ENCODE measurements at regions not wholly inside any gene's neighbourhood (a gene's known extent, or its start where the extent isn't known, plus 50 kb on each side); places are given as distances from the start of the nearest gene placed in this dataset.

GRCh38 chr13:30023196-30023895 lies 172.9 kb upstream of the UBL3 start:
- no peaks in the 10 kb centered on the region for H3K27me3 Mint-ChIP-seq
- no peak overlapping the region for H3K27ac Mint-ChIP-seq
- no peaks in the 10 kb centered on the region for H3K9me3 Mint-ChIP-seq
- no peak overlapping the region for H3K4me3 Mint-ChIP-seq
- H3K36me3 Mint-ChIP-seq = no peaks in the 10 kb centered on the region
- H3K4me1 Mint-ChIP-seq = no peaks in the 10 kb centered on the region

DNA sequence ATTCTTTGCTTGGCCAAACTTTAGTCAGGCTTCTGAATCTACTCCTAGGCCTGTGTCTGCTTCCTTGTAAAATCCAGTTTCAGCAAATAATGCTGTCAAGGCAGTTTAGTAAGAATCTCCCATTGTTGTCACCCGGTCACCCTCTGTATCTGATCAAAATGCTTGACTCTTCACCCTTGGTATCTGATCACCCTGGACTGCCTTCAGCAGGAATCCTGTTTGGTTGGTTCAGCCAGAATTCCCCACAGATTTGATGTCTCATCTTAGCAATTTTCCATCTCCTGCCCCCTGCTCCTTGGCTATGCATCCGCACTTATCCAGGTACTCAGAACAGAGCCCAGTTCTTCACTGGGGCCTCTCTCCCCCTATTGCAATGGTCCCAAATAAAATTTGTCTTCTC lies 172.4 kb upstream of the UBL3 start:
- no peak overlapping the region for H3K4me3 Mint-ChIP-seq
- H3K4me1 Mint-ChIP-seq = no peaks in the 10 kb centered on the region
- no peaks in the 10 kb centered on the region for H3K27me3 Mint-ChIP-seq
- no peak overlapping the region for H3K27ac Mint-ChIP-seq
- H3K36me3 Mint-ChIP-seq = no peaks in the 10 kb centered on the region
- H3K9me3 Mint-ChIP-seq = no peaks in the 10 kb centered on the region

GRCh38 chr13:30022256-30022655 lies 171.8 kb upstream of the UBL3 start:
- H3K27me3 Mint-ChIP-seq = no peaks in the 10 kb centered on the region
- no peaks in the 10 kb centered on the region for H3K9me3 Mint-ChIP-seq
- no peak overlapping the region for H3K4me3 Mint-ChIP-seq
- H3K4me1 Mint-ChIP-seq = no peaks in the 10 kb centered on the region
- H3K27ac Mint-ChIP-seq = no peak overlapping the region
- no peaks in the 10 kb centered on the region for H3K36me3 Mint-ChIP-seq

DNA sequence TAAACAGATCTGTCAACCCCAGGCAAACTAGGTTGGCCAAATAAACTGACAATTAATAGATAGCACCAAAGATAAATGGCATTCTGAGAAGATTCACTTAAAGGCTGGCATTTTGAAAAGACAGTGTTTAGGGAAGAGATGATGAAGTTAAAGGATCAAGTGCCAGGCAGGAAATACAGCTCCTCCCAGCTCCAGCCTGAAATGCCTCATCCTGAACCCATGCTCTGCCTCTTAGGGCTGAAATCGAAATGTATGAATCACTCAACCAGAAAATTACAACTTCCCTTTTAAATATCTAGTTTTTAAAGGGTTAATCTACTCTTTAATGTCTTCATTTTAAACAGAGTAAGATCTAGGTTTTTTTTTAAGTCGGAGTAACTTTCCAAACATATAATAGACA lies 171.2 kb upstream of the UBL3 start:
- no peaks in the 10 kb centered on the region for H3K9me3 Mint-ChIP-seq
- no peaks in the 10 kb centered on the region for H3K4me1 Mint-ChIP-seq
- H3K27ac Mint-ChIP-seq = no peak overlapping the region
- H3K4me3 Mint-ChIP-seq = no peak overlapping the region
- no peaks in the 10 kb centered on the region for H3K36me3 Mint-ChIP-seq
- H3K27me3 Mint-ChIP-seq = no peaks in the 10 kb centered on the region

- H3K27me3 Mint-ChIP-seq = no peaks in the 10 kb centered on the region
Measured at GRCh38 chr13:30020726-30021312, 170.4 kb upstream of the UBL3 start.

GRCh38 chr13:30019648-30020626 lies 169.5 kb upstream of the UBL3 start:
- H3K9me3 Mint-ChIP-seq = no peaks in the 10 kb centered on the region
- no peaks in the 10 kb centered on the region for H3K36me3 Mint-ChIP-seq
- no peak overlapping the region for H3K4me3 Mint-ChIP-seq
- H3K27me3 Mint-ChIP-seq = no peaks in the 10 kb centered on the region
- peaks cover under 1% of the 10 kb centered on the region for H3K4me1 Mint-ChIP-seq
- no peak overlapping the region for H3K27ac Mint-ChIP-seq

More at GRCh38 chr13:30020726-30021312, 170.4 kb upstream of the UBL3 start:
- Mint-ChIP-seq H3K4me1 (no peaks in the 10 kb centered on the region), H3K36me3 (no peaks in the 10 kb centered on the region), H3K4me3 (no peak overlapping the region), H3K9me3 (no peaks in the 10 kb centered on the region), H3K27ac (no peak overlapping the region)

GRCh38 chr13:30017880-30018279 lies 167.5 kb upstream of the UBL3 start:
- H3K9me3 Mint-ChIP-seq = no peaks in the 10 kb centered on the region

DNA sequence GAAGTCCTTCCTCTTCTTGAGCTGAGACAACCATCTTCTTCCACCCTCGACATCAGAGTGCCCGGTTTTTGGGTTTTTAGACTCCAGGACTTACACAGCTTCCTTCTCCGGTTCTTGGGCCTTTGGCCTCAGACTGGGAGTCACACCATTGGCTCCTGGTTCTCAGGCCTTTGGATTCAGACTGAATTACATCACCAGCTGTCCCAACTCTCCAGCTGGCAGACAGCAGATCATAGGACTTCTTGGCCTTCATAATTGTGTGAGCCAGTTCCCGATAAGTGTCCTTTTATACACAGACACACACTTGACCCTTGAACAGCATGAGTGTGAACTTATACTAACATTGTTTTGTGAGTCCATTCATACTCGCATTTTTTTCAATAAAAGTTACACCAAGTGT lies 166.0 kb upstream of the UBL3 start:
- Mint-ChIP-seq H3K27ac (no peak overlapping the region), H3K27me3 (no peaks in the 10 kb centered on the region)

More at GRCh38 chr13:30017880-30018279, 167.5 kb upstream of the UBL3 start:
- H3K4me3 Mint-ChIP-seq = no peak overlapping the region
- H3K27ac Mint-ChIP-seq = no peak overlapping the region
- H3K4me1 Mint-ChIP-seq = peaks cover 7% of the 10 kb centered on the region
- H3K27me3 Mint-ChIP-seq = no peaks in the 10 kb centered on the region
- H3K36me3 Mint-ChIP-seq = no peaks in the 10 kb centered on the region

DNA sequence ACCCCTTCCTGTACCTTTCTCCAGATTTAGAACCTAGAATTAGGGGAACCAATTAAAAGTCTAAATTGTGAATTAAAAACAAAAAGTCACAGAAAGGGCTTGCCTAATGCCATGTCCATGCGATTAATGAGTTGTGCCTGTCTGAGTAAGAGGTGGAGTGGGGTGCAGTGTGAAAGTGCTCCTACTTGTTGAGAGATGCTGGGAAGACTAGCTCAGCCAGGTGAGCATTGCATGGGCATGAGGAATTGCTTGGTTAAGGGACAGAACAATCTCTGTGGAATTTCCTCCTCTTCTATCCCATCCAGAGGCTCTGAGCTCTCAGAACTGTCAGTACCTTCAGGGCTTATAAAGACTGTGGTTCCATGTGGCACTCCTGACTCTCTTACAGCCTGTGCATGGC lies 159.0 kb upstream of the UBL3 start:
- Mint-ChIP-seq H3K4me1 (peaks cover 16% of the 10 kb centered on the region), H3K4me3 (no peak overlapping the region)

More for the DNA sequence above, 166.0 kb upstream of the UBL3 start:
- H3K4me3 Mint-ChIP-seq = no peak overlapping the region
- H3K36me3 Mint-ChIP-seq = no peaks in the 10 kb centered on the region
- no peaks in the 10 kb centered on the region for H3K9me3 Mint-ChIP-seq
- H3K4me1 Mint-ChIP-seq = peaks cover 7% of the 10 kb centered on the region

DNA sequence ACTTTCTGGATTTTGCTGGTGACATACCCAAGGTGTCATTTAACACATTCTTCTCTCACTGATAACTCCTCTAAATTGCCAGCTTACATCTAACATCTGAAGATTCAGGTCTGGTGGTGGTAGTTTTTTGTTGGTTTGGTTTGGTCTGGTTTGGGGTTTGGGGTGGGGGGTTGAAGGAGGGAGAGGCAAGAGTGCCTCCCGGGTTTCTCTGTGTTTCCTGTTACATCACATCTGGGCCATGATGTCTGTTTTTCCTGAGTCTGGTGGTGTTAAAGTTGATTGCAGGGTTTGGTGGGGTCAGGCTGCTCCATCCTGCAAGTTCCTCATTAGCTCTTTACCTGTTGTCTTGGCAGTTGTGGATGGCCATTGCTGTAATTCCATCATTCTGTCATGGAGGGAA lies 155.8 kb upstream of the UBL3 start:
- Mint-ChIP-seq H3K27me3 (no peaks in the 10 kb centered on the region), H3K4me1 (peaks cover 14% of the 10 kb centered on the region), H3K9me3 (no peaks in the 10 kb centered on the region), H3K36me3 (no peaks in the 10 kb centered on the region), H3K4me3 (no peak overlapping the region), H3K27ac (no peak overlapping the region)

More for the DNA sequence above, 159.0 kb upstream of the UBL3 start:
- Mint-ChIP-seq H3K27ac (no peak overlapping the region), H3K27me3 (no peaks in the 10 kb centered on the region), H3K36me3 (no peaks in the 10 kb centered on the region), H3K9me3 (no peaks in the 10 kb centered on the region)

GRCh38 chr13:30004204-30004603 lies 153.8 kb upstream of the UBL3 start:
- Mint-ChIP-seq H3K27ac (no peak overlapping the region), H3K27me3 (no peaks in the 10 kb centered on the region), H3K36me3 (no peaks in the 10 kb centered on the region), H3K4me1 (peaks cover 14% of the 10 kb centered on the region), H3K4me3 (no peak overlapping the region), H3K9me3 (no peaks in the 10 kb centered on the region)

DNA sequence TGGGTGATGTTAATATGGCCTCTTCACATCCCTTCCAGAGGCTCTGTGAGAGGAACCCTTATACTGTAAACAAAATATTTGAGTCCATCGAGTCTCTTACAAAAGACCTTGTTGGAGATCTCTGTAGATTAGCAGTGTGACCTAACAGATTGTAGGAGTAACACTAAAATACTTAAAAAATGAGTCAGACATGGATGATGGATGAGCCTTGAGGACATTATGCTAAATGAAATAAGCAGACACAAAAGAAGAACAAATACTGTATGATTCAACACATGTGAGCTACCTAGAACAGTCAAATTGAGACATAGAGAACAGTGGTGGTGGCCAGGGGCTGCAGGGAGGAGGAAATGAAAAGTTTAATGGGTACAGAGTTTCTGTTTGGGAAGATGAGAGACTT lies 152.2 kb upstream of the UBL3 start:
- H3K9me3 Mint-ChIP-seq = no peaks in the 10 kb centered on the region
- no peaks in the 10 kb centered on the region for H3K36me3 Mint-ChIP-seq
- peaks cover 14% of the 10 kb centered on the region for H3K4me1 Mint-ChIP-seq
- H3K27ac Mint-ChIP-seq = no peak overlapping the region
- no peaks in the 10 kb centered on the region for H3K27me3 Mint-ChIP-seq
- no peak overlapping the region for H3K4me3 Mint-ChIP-seq

- Mint-ChIP-seq H3K27ac (no peak overlapping the region), H3K4me3 (no peak overlapping the region), H3K36me3 (no peaks in the 10 kb centered on the region), H3K4me1 (peaks cover 2% of the 10 kb centered on the region), H3K9me3 (no peaks in the 10 kb centered on the region), H3K27me3 (no peaks in the 10 kb centered on the region)
Measured at GRCh38 chr13:30000370-30000765, 150.0 kb upstream of the UBL3 start.

DNA sequence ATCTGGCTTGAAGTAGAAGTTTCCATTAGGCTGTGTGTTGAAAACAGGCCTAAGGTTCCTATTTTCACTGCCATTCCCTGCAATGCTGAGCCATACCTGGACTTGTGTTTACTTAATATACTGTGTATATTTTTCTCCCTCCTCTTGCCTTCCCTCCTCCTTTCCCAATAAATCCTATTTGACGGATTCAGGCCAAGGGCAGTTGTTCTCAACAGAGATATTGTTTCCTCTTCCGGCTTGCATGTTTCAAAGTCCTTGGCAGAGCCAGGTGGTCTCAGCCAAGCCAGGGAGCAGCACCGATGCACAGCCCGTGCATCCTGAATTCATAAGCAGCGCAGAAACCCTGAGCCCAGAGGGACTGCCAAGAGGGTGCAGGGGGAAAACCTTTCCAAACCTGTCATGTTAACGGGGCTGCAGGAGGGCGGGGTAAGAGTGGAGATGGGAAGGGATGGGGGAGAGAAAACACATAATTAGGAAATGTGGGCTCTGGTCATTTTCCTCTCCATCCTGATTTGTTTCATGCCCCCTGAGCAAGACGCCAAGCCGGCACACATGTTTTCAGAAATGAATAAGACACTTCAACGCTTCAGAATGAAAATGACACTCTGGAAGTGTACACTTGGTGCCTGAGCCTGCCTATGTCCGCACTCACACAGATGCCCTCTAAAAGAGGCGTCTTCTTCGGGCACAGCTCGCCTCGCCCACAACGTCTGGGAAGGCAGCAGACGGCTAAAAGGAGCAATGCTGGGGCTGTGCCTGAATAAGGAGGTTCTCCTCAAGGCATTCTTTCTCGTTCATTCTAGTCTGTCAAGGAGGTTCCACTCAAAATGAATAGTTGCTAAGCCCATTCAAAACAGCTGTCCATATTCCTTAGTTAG lies 149.3 kb upstream of the UBL3 start:
- H3K27me3 Mint-ChIP-seq = no peaks in the 10 kb centered on the region
- H3K27ac Mint-ChIP-seq = no peak overlapping the region
- H3K4me3 Mint-ChIP-seq = no peak overlapping the region
- H3K9me3 Mint-ChIP-seq = no peaks in the 10 kb centered on the region
- H3K36me3 Mint-ChIP-seq = no peaks in the 10 kb centered on the region
- H3K4me1 Mint-ChIP-seq = no peaks in the 10 kb centered on the region

- Mint-ChIP-seq H3K9me3 (no peaks in the 10 kb centered on the region), H3K4me3 (no peak overlapping the region), H3K27me3 (no peaks in the 10 kb centered on the region), H3K27ac (no peak overlapping the region), H3K4me1 (no peaks in the 10 kb centered on the region), H3K36me3 (no peaks in the 10 kb centered on the region)
Measured at GRCh38 chr13:29996316-29996715, 145.9 kb upstream of the UBL3 start.

Measured in activated naive CD4-positive, alpha-beta T cell treated with anti-CD3 and anti-CD28 coated beads, Interleukin-2, amount 50 U/mL, for 24 hours (primary cell).